Adrenal gland (tissue), 5 donors: ENCODE measurements at regions not wholly inside any gene's neighbourhood (a gene's known extent, or its start where the extent isn't known, plus 50 kb on each side); places are given as distances from the start of the nearest gene placed in this dataset.

Experiments
- CTCF ChIP-seq, 6 experiments: fragments of 450-650 bp in 4 of 6; fragments of 200-600 bp in 2 of 6; sonication (generic) in 1 of 6; IDR thresholded peaks; 1 replicate in 5 of 6; 2 replicates in 1 of 6; pipeline versions ENCODE4 v1.5.1 to v1.8.0; 2016 to 2021; ENCODE audit warnings: antibody characterized with exemption in 6 of 6, mild to moderate bottlenecking in 2 of 6, moderate library complexity in 1 of 6
- POLR2A ChIP-seq, 2 donors: fragments of 450-650 bp; IDR thresholded peaks; one replicate each; pipeline ENCODE4 v1.6.1; 2017; ENCODE audit warnings: antibody characterized with exemption in 2 of 2, mild to moderate bottlenecking in 2 of 2, moderate library complexity in 1 of 2
- donor health status: DM: no; HTN: no; CAD: no.

- TF ChIP-seq CTCF (IDR thresholded peaks at IDR 0.05): no peak
- TF ChIP-seq POLR2A (IDR thresholded peaks at IDR 0.05): no peak
Observed at GRCh38 chr10:131495892-131496291, 184.4 kb upstream of the TCERG1L start.
